SK-N-SH (cell line): ENCODE measurements at regions not wholly inside any gene's neighbourhood (a gene's known extent, or its start where the extent isn't known, plus 50 kb on each side); places are given as distances from the start of the nearest gene placed in this dataset.

Experiments
- CTCF ChIA-PET: fragments of 300-600, 350-600 bp; formaldehyde crosslinking; extraction: SDS; loops from one replicate; lab custom pipeline; 2021; lab: Yijun Ruan, JAX
- POLR2A ChIA-PET: fragments of 350-600 bp; sonication (Branson Sonifier 250); formaldehyde crosslinking; extraction: SDS; loops from one replicate; lab custom pipeline; 2020; ENCODE audit warnings: antibody characterized with exemption, inconsistent platforms; lab: Yijun Ruan, JAX
- DNase-seq: peaks from one replicate; pipeline ENCODE4 v3.0.0; 2012
- H2AFZ ChIP-seq: fragments of 200-600 bp; sonication (generic); 2 replicates; pipeline ENCODE4 v1.8.1; 2016; ENCODE audit warnings: antibody characterized with exemption, mild to moderate bottlenecking, low read depth
- H3F3A ChIP-seq: fragments of 200-600 bp; sonication (generic); replicated peaks from 2 replicates; pipeline ENCODE3; 2016; ENCODE audit warnings: antibody characterized with exemption, mild to moderate bottlenecking; ENCODE audit not compliant: insufficient read depth
- H3K27ac ChIP-seq, 2 experiments: fragments of 200-500 bp in 1 of 2; fragments of 200-600 bp in 1 of 2; sonication (Bioruptor generic) in 1 of 2; sonication (generic), shearing (Covaris generic) in 1 of 2; 2 replicates each; pipeline versions ENCODE4 v1.5.1 to v1.6.1; 2014 to 2016; ENCODE audit warnings: low read depth in 2 of 2, inconsistent platforms in 1 of 2, low read length in 1 of 2, mild to moderate bottlenecking in 1 of 2, mixed read lengths in 1 of 2
- H3K27me3 ChIP-seq: fragments of 200-600 bp; sonication (generic), shearing (Covaris generic); 2 replicates; pipeline ENCODE4 v1.6.1; 2016; ENCODE audit warnings: mixed run types; ENCODE audit not compliant: insufficient read depth
- H3K36me3 ChIP-seq, 2 experiments: fragments of 200-500 bp in 1 of 2; fragments of 200-600 bp in 1 of 2; sonication (Bioruptor generic) in 1 of 2; sonication (generic) in 1 of 2; replicated peaks in 1 of 2; 2 replicates each; pipeline versions ENCODE3 to v1.5.1; 2014 to 2016; ENCODE audit warnings: low read length in 1 of 2, mild to moderate bottlenecking in 1 of 2; ENCODE audit not compliant: insufficient read depth in 2 of 2, control insufficient read depth in 1 of 2
- H3K4me1 ChIP-seq, 2 experiments: fragments of 200-500 bp in 1 of 2; fragments of 200-600 bp in 1 of 2; sonication (Bioruptor generic) in 1 of 2; sonication (generic), shearing (Covaris generic) in 1 of 2; 2 replicates each; pipeline versions ENCODE4 v1.5.1 to v1.6.1; 2014 to 2016; ENCODE audit warnings: low read depth in 1 of 2, low read length in 1 of 2, mixed run types in 1 of 2; ENCODE audit not compliant: insufficient read depth in 2 of 2, control insufficient read depth in 1 of 2
- H3K4me2 ChIP-seq: fragments of 200-600 bp; sonication (generic), shearing (Covaris generic); 2 replicates; pipeline ENCODE4 v1.6.1; 2017; ENCODE audit warnings: mixed run types
- H3K4me3 ChIP-seq, 2 experiments: fragments of 200-500 bp in 1 of 2; fragments of 200-600 bp in 1 of 2; sonication (Bioruptor generic) in 1 of 2; sonication (generic), shearing (Covaris generic) in 1 of 2; 2 replicates each; pipeline versions ENCODE4 v1.5.1 to v1.8.1; 2014 to 2016; ENCODE audit warnings: low read depth in 2 of 2, inconsistent platforms in 1 of 2, low read length in 1 of 2, mild to moderate bottlenecking in 1 of 2, mixed read lengths in 1 of 2, moderate library complexity in 1 of 2
- H3K79me2 ChIP-seq: fragments of 200-600 bp; sonication (generic); 2 replicates; pipeline ENCODE4 v1.8.1; 2017; ENCODE audit warnings: mild to moderate bottlenecking; ENCODE audit not compliant: insufficient read depth
- H3K9ac ChIP-seq: fragments of 200-600 bp; sonication (generic); 2 replicates; pipeline ENCODE4 v1.6.1; 2017; ENCODE audit warnings: mixed run types
- H3K9me2 ChIP-seq: fragments of 200-600 bp; sonication (generic); 2 replicates; pipeline ENCODE4 v1.6.1; 2017; ENCODE audit warnings: mixed run types
- H3K9me3 ChIP-seq: fragments of 200-600 bp; sonication (generic); 2 replicates; pipeline ENCODE4 v1.6.1; 2017; ENCODE audit warnings: mixed run types, mild to moderate bottlenecking, moderate library complexity
- H4K20me1 ChIP-seq: fragments of 200-600 bp; sonication (generic); 2 replicates; pipeline ENCODE4 v1.6.1; 2017; ENCODE audit warnings: mild to moderate bottlenecking, mixed run types; ENCODE audit not compliant: insufficient read depth
- CHD2 ChIP-seq: fragments of 150-350 bp; IDR thresholded peaks from 2 replicates; pipeline ENCODE4 v1.6.1; 2018; ENCODE audit warnings: low read length; ENCODE audit not compliant: partially characterized antibody
- EZH2phosphoT487 ChIP-seq: fragments of 200-600 bp; sonication (generic); IDR thresholded peaks from 2 replicates; pipeline ENCODE4 v1.6.1; 2017; ENCODE audit warnings: low read depth, mixed run types, mild to moderate bottlenecking, antibody characterized with exemption, moderate library complexity, borderline replicate concordance
- FOXM1 ChIP-seq: IDR thresholded peaks from 2 replicates; pipeline ENCODE4 v1.4.0; 2012; ENCODE audit warnings: low read depth, mild to moderate bottlenecking
- GABPA ChIP-seq: IDR thresholded peaks from 2 replicates; pipeline ENCODE4 v1.4.0; 2012; ENCODE audit warnings: low read depth, mild to moderate bottlenecking
- GATA2 ChIP-seq: sonication (generic); formaldehyde crosslinking; IDR thresholded peaks from 2 replicates; pipeline ENCODE4 v1.5.0; 2020; ENCODE audit warnings: mild to moderate bottlenecking, missing genetic modification reagents
- IRF3 ChIP-seq: fragments of 150-350 bp; IDR thresholded peaks from 2 replicates; pipeline ENCODE4 v1.6.1; 2016; ENCODE audit warnings: mild to moderate bottlenecking, low read depth, low read length
- JUND ChIP-seq: IDR thresholded peaks from 2 replicates; pipeline ENCODE4 v1.4.0; 2012
- MEF2A ChIP-seq: IDR thresholded peaks from 2 replicates; pipeline ENCODE4 v1.4.0; 2012; ENCODE audit warnings: low read depth, borderline replicate concordance
- MXI1 ChIP-seq: IDR thresholded peaks from 2 replicates; pipeline ENCODE4 v1.6.1; 2012; ENCODE audit warnings: mild to moderate bottlenecking, low read depth, low read length, improper control_type of control experiment
- NFIC ChIP-seq: IDR thresholded peaks from 2 replicates; pipeline ENCODE4 v1.4.0; 2012; ENCODE audit warnings: borderline replicate concordance
- NRF1 ChIP-seq: IDR thresholded peaks from 2 replicates; pipeline ENCODE4 v1.6.1; 2012; ENCODE audit warnings: low read depth, mild to moderate bottlenecking, low read length
- PBX3 ChIP-seq: IDR thresholded peaks from 2 replicates; pipeline ENCODE4; 2012
- RCOR1 ChIP-seq: fragments of 150-350 bp; IDR thresholded peaks from 2 replicates; pipeline ENCODE4 v1.6.1; 2017; ENCODE audit warnings: antibody characterized with exemption, low read length
- RFX5 ChIP-seq: IDR thresholded peaks from 2 replicates; pipeline ENCODE4 v1.6.1; 2012; ENCODE audit warnings: mild to moderate bottlenecking, improper control_type of control experiment, low read length
- RXRA ChIP-seq: IDR thresholded peaks from 2 replicates; pipeline ENCODE4 v1.4.0; 2012; ENCODE audit warnings: low read depth, mild to moderate bottlenecking, borderline replicate concordance
- SMC3 ChIP-seq: IDR thresholded peaks from 2 replicates; pipeline ENCODE4 v1.6.1; 2012; ENCODE audit warnings: low read depth, low read length, improper control_type of control experiment
- TAF1 ChIP-seq: IDR thresholded peaks from 2 replicates; pipeline ENCODE4 v1.6.1; 2012; ENCODE audit warnings: low read depth, mild to moderate bottlenecking, low read length, moderate library complexity, borderline replicate concordance
- TCF12 ChIP-seq: IDR thresholded peaks from 2 replicates; pipeline ENCODE4 v1.4.0; 2012
- TEAD4 ChIP-seq: IDR thresholded peaks from 2 replicates; pipeline ENCODE4 v1.4.0; 2012; ENCODE audit warnings: mild to moderate bottlenecking, borderline replicate concordance; ENCODE audit not compliant: insufficient read depth
- WGBS: methylation state at CpG from one replicate; pipeline ENCODE4 v1.1.6; 2017; ENCODE audit warnings: low lambda C conversion rate; 5-methylcytosine and 5-hydroxymethylcytosine counted together
- TF ChIP-seq, protein P1 (sequence below): IDR thresholded peaks from 2 replicates; pipeline ENCODE4 v1.4.0; 2012; ENCODE audit warnings: low read depth, borderline replicate concordance
- TF ChIP-seq, protein P2 (sequence below): IDR thresholded peaks from 2 replicates; pipeline ENCODE4 v1.4.0; 2012; ENCODE audit warnings: low read depth, borderline replicate concordance
- TF ChIP-seq, protein P3 (sequence below): fragments of 200-600 bp; sonication (generic); IDR thresholded peaks from 2 replicates; pipeline ENCODE4 v1.6.1; 2017; ENCODE audit warnings: antibody characterized with exemption, mild to moderate bottlenecking, moderate library complexity
- TF ChIP-seq, protein P4 (sequence below): IDR thresholded peaks from 2 replicates; pipeline ENCODE4 v1.4.0; 2012; ENCODE audit warnings: low read depth

GRCh38 chr4:111228396-111228795 lies 605.5 kb upstream of the PITX2 start (continued):
- TF ChIP-seq, protein P1, sequence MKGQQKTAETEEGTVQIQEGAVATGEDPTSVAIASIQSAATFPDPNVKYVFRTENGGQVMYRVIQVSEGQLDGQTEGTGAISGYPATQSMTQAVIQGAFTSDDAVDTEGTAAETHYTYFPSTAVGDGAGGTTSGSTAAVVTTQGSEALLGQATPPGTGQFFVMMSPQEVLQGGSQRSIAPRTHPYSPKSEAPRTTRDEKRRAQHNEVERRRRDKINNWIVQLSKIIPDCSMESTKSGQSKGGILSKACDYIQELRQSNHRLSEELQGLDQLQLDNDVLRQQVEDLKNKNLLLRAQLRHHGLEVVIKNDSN: no peak
- TF ChIP-seq JUND: no peak
- TF ChIP-seq TAF1: no peak
- TF ChIP-seq NRF1: no peak

GRCh38 chr4:111228874-111229273 lies 606.0 kb upstream of the PITX2 start:
- Histone ChIP-seq H3K4me2 (no peak overlapping the region), H3K4me1 (no peaks in the 10 kb centered on the region), H3F3A (no peaks in the 10 kb centered on the region), H3K4me3 (no peak overlapping the region), H3K9me2 (no peaks in the 10 kb centered on the region), H3K36me3 (no peaks in the 10 kb centered on the region), H3K27ac (no peak overlapping the region), H2AFZ (no peak overlapping the region), H3K27me3 (no peaks in the 10 kb centered on the region), H3K79me2 (no peaks in the 10 kb centered on the region), H4K20me1 (no peaks in the 10 kb centered on the region), H3K9me3 (no peaks in the 10 kb centered on the region), H3K9ac (no peak overlapping the region)
- DNase-seq: no peak
- TF ChIP-seq, protein P2, sequence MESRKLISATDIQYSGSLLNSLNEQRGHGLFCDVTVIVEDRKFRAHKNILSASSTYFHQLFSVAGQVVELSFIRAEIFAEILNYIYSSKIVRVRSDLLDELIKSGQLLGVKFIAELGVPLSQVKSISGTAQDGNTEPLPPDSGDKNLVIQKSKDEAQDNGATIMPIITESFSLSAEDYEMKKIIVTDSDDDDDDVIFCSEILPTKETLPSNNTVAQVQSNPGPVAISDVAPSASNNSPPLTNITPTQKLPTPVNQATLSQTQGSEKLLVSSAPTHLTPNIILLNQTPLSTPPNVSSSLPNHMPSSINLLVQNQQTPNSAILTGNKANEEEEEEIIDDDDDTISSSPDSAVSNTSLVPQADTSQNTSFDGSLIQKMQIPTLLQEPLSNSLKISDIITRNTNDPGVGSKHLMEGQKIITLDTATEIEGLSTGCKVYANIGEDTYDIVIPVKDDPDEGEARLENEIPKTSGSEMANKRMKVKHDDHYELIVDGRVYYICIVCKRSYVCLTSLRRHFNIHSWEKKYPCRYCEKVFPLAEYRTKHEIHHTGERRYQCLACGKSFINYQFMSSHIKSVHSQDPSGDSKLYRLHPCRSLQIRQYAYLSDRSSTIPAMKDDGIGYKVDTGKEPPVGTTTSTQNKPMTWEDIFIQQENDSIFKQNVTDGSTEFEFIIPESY: no peak
- no peak for TF ChIP-seq RCOR1
- no peak for TF ChIP-seq FOXM1
- no peak for TF ChIP-seq IRF3
- TF ChIP-seq EZH2phosphoT487: no peak
- no peak for TF ChIP-seq MXI1
- no peak for TF ChIP-seq PBX3
- no peak for TF ChIP-seq TCF12
- TF ChIP-seq, protein P3, sequence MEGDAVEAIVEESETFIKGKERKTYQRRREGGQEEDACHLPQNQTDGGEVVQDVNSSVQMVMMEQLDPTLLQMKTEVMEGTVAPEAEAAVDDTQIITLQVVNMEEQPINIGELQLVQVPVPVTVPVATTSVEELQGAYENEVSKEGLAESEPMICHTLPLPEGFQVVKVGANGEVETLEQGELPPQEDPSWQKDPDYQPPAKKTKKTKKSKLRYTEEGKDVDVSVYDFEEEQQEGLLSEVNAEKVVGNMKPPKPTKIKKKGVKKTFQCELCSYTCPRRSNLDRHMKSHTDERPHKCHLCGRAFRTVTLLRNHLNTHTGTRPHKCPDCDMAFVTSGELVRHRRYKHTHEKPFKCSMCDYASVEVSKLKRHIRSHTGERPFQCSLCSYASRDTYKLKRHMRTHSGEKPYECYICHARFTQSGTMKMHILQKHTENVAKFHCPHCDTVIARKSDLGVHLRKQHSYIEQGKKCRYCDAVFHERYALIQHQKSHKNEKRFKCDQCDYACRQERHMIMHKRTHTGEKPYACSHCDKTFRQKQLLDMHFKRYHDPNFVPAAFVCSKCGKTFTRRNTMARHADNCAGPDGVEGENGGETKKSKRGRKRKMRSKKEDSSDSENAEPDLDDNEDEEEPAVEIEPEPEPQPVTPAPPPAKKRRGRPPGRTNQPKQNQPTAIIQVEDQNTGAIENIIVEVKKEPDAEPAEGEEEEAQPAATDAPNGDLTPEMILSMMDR: no peak
- no peak for TF ChIP-seq MEF2A
- TF ChIP-seq RXRA: no peak
- TF ChIP-seq GABPA: no peak
- TF ChIP-seq GATA2: no peak
- no peak for TF ChIP-seq CHD2
- TF ChIP-seq NFIC: no peak
- no peak for TF ChIP-seq RFX5
- TF ChIP-seq, protein P4, sequence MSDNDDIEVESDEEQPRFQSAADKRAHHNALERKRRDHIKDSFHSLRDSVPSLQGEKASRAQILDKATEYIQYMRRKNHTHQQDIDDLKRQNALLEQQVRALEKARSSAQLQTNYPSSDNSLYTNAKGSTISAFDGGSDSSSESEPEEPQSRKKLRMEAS: no peak
- no peak for TF ChIP-seq TEAD4
- TF ChIP-seq SMC3: no peak
- 6% methylated on average over 1 of the region's 1 CpG for WGBS
- ChIA-PET POLR2A (no interaction called here), CTCF (no interaction called here)
